GM18861 (cell line): ENCODE measurements at regions not wholly inside any gene's neighbourhood (a gene's known extent, or its start where the extent isn't known, plus 50 kb on each side); places are given as distances from the start of the nearest gene placed in this dataset.
A peak's percentile ranks its signal among the peaks of the same experiment; 100 is the strongest.

ENCODE experiments used
- ATAC-seq: cut with Tn5 transposase; IDR thresholded peaks from one replicate; pipeline ENCODE4 v1.9.1; 2021; ENCODE audit not compliant: unreplicated experiment

DNA sequence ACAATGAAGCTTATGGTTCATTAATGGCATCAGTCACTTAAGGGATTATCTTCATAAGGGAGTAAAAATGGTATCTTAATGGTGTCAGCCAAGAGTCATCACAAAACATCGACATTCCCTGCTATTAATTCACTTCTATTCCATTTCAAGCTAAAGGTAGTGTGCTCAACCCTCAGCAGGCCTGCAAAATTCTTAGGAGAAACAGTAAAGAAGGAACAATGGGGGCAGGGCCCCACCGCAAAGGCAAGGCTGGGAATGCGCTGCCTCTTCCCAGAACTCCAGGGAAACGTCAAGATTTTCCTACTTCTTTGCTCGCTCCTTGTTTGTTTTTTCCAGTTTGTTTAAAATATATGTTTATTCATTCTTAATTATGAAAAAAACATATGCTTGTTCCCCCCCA, 187.3 kb upstream of the TSC22D2 start:
- no peak for ATAC-seq

DNA sequence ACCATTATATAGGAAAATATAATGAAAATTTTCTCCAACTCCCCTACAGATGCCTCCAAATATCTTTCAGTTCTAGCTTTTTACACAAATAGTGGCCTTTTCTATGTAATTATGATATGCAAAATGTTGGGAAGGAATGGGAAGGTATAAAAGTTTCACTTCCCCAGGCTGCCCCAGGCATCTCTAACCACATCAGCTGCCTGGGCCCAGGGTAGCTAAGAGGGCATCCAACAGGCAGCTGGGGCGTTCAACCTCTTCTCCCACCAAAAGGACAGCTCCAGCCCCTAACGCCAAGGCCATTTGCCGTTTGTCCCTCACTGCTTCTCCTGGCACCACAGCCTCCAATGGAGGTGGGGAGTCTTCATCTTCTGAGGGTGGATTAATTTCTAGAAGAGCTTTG, 188.1 kb upstream of the TSC22D2 start:
- ATAC-seq = no peak

DNA sequence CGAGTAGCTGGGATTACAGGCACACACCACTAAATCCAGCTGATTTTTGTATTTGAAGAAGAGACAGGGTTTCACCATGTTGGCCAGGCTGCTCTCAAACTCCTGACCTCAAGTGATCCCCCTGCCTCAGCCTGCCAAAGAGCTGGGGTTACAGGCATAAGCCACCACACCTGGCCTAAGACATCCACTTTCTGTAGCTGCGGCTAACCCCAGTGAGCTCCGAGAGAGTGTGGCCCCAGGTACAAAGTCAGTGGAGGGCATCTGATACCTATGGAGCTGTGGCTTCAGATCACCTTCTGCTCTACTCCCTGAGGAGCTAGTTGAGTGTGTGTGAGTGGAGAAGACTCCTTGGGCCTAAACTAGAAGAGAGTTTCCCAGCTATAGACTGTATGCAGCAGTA, 189.3 kb upstream of the TSC22D2 start:
- ATAC-seq = no peak

DNA sequence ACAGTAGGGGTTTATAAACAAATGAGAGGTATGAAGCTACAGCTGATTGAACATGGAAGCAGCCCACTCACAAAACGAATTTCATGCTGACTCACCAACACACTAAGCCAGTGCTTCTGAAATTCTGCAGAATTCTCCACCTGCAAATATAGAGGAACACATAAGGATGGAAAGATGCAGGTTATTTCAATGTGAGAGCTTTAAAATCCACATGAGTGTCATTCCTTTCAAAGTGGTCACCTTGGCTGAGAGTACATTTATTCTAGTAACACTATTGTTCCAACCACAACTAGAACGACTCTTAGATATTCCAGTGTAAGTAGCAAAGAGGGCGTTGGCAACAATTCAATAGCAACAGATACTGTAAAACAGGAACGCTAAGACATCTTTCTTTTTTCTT, 189.9 kb upstream of the TSC22D2 start:
- ATAC-seq = no peak

DNA sequence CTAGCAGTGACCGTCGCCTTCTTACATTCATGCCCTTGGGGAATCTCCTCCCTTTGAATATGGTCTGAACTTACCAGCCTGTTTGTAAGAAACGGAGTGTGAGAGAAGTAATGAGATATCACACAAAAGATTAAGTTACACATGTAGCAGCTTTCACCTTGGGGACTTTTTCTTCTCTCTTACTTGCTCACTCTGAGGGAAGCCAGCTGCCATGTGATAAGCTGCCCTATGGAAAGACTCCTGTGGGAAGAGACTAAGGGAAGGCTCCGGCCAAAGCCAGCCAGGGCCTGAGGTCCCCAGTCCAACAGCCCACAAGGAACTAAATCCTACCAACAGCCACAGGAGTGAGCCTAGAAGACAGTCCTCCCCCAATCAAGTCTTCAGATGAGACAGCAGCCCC, 190.4 kb upstream of the TSC22D2 start:
- ATAC-seq = no peak

DNA sequence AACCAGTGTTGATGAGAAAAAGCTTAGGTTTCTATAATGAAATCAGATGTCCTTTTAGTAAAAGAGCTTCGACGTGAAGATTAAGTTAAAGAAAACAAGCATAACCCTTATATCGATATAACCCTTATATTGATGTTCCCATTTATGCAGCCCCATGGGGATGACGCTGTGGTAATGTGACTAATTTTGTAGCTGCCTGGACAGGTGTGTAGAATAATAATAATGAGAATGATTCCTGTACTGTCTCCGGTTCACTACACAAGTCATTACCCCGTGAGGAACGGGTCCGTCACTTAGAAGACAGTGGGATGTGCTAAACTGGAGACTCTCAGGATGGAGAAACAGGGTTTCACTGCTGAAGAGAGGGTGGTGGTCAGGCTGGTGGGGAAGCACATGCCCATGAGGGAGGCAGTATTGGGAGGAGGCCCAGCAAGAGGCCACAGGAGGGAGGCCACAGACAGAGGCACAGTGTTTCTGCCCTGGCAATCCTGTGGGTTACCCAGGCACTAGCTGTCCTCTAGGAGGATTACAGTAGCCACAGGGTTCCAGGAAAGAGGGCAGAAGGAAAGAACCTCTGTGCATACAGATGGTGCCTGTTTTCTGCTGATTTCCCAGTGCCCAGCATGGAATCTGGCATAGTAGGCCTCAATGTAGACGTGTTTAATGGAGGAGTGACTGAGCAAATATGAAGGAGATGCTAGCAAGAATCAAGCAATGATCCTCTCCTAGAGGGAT, 191.1 kb upstream of the TSC22D2 start:
- no peak for ATAC-seq

DNA sequence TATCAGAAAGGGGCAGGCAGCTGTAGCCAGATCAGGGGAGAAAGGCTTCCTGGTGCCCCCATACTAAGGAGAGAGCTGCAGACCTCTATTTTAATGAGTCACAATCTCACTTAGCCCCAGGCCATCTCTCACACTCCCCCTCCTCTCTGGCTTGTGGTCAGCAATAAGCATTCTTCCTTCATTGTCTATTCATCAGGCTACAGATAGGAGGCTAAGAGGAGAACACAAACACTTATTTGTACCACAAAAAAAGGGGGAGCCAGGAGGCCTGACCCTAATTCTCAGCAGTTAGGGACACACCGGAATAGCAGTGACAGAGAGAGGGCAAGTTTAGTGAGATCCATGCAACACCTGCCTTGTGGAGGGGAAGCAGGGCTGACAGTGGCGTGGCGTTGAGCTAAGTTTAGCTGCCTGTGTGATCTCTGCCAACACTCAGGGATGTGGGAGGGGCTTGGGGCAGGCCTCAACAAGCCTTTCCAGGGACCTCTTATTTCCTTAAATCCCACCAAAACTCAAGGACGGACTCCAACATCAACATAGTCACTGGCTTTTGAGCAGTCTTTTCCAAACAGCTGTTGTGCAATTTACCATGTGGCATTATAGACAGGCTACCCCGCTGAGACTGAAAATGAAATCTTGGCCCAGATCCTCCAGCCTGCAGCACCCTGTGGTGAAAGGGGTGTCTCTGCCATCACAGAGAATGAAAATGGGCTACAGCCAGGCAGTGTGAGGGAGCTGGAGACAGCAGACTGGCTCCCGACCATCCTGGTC, 191.9 kb upstream of the TSC22D2 start:
- no peak for ATAC-seq

DNA sequence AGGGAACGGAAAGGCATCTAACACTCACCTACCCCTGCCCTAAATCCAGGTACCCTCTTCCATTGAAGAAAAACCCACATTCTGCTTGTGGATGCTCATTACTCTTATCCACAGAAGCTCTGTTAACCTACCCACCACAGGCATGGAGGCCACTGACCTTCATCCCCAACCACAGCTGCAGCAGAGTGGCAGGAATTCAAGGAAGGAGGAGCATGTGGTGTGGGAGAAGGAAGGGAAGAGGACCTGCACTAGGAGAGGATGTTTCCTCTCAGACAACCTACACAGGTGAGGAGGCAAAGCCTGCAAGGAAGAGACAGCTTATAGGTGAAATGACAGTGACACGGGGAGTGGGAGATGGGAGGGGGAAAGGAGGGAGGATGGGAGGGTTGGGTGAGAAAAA, 192.5 kb upstream of the TSC22D2 start:
- no peak for ATAC-seq

DNA sequence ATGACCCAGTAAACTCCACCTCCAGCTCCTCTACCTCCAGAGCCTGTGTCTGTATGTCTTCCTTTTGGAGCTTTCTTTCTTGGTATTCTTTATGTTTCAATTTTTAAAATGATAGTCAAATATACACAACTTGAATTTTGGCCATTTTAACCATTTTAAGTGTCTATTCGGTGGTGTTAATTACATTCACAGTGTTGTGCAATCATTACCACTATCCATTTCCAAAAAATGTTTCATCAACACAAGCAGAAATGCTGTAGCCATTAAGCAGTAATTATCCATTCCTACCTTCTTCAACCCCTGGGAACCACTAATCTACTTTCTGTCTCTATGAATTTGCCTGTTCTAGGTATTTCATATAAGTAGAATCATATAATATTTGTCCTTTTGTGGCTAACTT, 194.5 kb upstream of the TSC22D2 start:
- no peak for ATAC-seq

DNA sequence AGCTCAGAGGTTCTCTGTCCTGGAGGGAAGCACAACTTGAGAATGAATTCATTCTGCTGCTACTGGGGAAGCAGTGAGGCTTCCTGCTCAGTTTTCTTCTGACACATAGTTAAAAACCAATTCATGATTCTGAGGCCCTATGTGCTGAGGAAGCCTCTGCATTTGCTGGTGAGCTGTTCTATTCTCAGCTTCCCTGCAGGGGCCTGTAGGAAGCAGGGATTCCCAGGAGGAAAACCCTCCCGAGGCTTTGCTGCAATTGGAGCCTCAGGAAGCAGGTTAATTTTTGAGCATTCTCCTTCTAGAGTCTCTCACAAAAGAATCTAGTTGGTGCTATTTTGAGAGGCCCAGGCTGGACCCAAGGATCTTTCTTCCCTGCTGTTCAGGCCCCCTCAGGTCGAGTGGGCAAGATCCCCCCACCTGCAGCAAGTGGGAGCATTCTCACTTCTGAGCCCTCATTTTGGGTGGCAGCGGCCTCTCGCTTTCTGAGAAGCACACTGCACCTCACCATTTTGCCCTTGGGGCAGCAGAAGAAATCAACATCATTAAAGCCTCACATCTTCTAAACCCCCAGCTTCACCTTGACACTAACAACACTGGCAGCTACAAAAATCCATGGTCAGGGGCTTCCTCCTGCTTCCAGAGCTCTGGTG, 197.5 kb upstream of the TSC22D2 start:
- no peak for ATAC-seq

DNA sequence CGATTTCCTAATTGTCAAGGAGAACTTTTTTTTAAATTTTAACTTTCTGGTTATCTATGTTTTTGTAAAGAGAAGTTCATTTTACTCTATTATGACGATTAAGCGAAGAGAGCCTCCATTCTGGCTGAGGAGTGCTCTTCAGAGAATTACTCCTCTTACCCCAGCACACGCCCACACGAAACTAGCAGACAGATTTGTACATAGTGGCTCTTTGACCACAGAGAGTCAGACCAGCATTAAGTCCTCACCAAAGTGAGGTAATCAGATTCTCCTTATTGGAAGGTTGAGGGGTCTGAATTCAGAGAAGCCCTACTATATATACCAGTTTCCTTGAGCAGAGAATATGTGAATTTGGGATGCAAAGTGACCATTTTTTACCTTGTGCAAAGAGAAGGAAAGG, 204.8 kb upstream of the TSC22D2 start:
- ATAC-seq = no peak

DNA sequence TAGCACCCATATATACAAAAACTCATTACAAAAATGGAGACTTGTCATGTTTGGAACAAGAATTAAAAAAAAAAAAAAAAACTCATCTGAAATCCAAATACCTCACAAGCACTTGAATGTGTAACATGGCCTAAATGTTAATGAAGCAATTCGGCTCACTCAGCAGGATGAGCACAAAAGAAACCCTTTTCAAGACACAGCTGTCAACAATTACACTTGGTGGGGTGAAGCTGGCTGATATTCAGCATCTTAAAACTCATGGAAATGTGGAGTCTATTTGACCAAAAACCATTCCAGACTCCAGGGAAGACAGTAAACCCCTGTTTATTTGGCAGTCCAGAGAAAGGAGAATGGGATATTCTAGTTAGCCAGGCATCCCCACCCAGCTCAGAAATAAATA, 205.4 kb upstream of the TSC22D2 start:
- no peak for ATAC-seq

DNA sequence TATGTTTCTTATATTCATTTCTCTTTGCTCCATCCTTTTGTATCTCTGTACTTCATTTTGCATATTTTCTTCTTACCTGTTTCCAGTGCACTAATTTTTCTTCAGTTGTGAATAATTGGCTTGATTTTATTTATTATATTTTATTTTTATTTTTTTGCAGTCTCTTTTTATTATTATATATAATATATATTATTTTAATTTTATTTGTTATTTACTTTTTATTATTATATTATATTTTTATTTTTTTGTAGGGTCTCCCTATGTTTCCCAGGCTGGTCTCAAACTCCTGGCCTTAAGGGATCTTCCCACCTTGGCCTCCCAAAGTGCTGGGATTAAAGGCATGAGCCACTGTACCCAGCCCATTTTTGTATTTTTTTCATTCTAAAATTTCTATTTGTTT, 213.1 kb upstream of the TSC22D2 start:
- no peak for ATAC-seq

DNA sequence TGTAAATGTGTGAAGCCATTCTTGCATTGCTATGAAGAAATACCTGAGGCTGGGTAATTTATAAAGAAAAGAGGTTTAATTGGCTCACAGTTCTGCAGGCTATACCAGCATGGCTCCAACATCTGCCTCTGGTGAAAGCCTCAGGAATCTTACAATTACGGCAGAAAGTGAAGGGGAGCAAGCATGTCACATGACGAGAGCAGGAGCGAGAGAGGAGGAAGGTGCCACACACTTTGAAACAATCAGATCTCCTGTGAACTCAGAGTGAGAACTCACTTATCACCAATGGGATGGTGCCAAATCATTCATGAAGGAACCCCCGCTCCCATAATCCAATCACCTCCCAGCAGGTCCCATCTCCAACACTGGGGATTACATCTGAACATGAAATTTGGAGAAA, 213.6 kb upstream of the TSC22D2 start:
- no peak for ATAC-seq

DNA sequence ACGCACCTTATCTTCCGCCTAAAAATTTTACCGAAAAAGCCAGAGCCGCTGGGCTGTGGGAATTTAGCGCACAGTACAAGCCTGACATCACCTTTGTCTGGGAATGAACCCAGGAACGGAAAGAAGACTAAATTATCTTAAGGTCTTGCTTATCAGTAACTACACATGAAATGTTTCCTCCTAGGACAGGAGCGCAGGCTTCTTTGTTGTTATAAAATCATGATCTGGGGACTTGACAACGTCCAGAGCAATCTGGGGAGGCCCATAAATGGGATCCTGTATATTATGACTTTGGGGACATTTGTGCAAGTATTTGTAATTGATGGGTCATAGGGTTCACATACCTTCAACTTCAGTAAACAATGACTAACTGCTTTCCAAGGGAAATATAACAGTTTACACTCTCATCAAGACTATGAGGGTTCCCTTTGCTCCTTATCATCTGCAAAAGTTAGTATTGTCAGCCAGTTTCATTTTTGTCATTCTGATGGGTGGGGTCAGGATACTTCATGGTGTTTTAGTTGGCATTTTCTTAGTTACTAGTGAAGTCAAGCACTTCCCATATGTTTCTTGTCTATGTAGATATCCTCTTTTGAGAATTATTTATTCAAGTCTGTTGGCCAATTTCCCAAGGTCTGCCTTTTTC, 213.9 kb upstream of the PFN2 start:
- no peak for ATAC-seq

DNA sequence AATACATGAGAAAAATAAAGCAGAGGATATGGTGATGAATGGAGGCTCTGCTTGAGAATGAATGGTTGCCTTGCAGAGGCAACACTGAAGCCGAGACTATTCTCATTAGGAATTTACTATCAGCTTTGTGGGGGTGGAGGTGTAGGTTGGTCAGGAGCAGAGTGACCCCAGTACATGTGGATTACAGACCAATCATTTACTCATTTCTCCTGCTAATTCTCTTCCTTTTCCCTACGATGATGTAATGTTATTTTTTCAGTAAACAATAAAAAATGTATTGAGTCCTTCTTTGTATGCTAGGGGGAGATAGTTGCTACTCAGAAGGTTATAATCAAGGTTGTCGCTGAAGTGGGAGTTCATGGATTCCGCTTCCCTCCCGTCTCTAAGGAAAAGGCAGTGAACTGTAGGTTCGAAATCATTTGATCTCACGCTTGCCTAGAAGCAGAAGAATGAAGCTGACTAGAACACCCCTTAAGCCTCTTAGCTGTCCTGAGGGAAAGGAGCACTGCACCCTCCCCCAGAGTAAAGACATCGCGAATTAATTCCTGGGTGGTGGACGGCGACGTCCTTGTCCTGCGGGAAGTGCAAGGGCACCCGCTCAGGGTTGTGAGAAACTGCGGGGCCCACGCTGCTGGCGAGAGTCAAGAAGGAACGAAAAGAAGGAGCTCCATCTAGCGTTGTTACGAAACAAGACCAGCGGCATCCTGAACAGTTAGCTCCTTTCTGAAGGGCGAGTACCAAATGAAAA, 213.2 kb upstream of the PFN2 start:
- peak; percentile 73 for ATAC-seq

DNA sequence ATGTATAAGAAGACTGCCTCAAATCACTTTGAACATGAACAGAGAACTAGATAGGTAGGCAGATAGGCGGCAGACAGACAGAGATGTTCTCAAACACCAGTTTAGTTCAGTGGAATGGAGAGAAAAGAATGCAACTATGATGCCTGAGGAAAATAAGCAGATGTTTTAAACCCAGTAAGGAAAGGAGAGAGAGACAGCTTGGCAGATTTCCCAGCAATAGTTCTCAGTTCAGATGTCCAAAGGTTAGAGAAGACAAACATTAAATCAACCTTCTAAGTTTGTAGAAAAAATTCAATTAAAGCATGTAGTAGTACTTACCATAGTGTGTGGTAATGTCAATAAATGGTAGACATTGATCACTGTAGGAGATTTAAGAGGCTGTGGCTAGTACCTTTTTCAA, 209.6 kb upstream of the PFN2 start:
- ATAC-seq = no peak

DNA sequence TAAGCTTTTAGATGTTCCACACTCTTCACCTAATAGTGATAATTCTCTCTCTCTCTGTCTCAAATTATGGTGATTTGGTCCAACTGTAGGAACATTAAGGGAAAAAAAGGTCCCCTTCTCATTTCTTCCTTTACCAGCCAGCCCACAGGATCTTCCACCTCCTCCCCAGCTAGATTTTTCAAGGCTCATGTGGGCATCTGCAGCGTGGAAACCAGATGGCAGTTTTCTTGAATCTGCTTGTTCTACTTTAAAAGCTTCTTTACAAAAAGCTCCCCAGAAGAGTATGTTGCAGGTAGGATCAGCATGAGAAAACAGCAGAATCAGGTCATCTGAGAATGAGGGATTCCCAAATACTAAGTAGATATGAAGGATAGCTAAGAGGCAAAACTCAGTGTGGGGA, 208.6 kb upstream of the PFN2 start:
- ATAC-seq = no peak

DNA sequence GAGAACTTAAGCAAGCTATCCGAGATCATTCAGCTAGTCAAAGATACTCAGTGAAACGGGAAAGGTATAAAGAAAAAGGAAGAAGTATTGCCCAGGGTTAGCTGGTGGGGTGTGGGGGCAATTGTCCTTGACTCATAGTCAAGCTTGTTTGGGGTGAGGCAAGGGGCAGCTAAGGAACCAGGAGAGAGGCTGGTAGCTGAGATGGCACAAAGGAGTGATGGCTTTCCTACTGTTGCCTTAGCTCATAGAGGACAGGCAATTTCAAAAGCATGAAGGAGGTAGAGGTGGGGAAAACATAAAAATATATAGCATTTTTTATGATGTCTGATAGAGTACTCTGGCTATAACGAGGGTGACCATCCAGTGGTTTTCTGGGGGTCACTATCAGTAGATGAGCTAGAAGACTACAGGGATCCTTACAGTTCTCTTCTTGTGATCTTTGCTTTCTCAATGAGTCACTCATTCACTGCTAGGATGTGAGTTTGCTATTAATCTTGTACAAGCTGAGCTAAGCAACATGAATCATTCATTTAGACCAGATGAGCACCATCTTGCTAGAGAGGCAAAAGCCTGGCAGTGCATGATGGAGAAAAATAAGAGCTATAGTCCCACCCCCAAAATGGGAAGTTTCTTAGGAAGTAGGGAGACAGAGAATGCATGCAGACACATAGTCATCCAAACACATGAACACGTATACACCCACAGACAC, 207.1 kb upstream of the PFN2 start:
- no peak for ATAC-seq

DNA sequence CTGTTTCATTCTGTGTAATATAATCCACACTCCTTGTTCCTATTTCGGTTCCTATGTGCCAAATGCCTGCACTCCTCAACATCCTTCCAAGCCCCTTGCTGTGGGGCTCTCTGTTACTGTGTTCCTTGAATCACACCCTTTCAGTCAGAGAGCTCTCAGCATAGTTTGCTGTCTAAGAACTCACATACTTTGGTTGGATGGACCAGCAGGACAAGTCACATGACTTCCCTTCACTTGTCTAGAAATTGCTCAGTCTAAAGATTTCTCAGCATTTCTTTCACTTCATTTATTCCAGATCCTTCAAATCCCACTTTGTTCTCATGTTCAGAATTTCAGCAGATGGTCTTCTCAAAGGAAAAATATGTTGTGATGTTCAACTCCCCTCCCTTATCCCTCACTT, 203.5 kb upstream of the PFN2 start:
- no peak for ATAC-seq
